GM12864 (cell line): ENCODE measurements at regions not wholly inside any gene's neighbourhood (a gene's known extent, or its start where the extent isn't known, plus 50 kb on each side); places are given as distances from the start of the nearest gene placed in this dataset.

Experiments
- DNase-seq: peaks from one replicate; pipeline ENCODE4 v3.0.0-alpha.2; 2011; ENCODE audit warnings: low read depth
- H3K4me3 ChIP-seq: 2 replicates; pipeline ENCODE4 v1.5.1; 2011; ENCODE audit warnings: mild to moderate bottlenecking, low read depth, low read length, control low read depth
- TF ChIP-seq, protein P1 (sequence below): IDR thresholded peaks from 2 replicates; pipeline ENCODE4 v1.5.1; 2011; ENCODE audit warnings: low read depth, mild to moderate bottlenecking, moderate library complexity, low read length, control low read depth, inconsistent platforms; ENCODE audit errors: missing control alignments

DNA sequence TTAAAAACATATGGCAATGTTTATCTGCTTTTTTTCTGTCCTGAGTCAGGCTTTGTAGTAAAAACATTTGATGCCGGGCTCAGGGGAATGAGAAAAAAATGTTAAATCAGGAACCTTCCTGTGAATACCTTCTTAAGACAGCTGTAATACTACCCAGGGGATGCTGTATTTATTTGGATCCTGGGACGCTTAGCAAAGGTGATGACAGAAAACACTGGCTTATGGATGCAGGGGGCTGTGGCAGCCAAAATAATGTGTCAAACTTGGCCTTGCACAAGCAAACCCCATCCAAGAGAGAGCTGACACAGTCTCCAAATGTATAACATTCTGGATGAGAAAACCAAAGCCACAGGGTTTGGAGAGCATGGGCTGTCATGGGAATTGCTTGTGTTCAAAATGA, 438.2 kb upstream of the PROK2 start:
- H3K4me3 ChIP-seq: no peak overlapping the region
- TF ChIP-seq, protein P1, sequence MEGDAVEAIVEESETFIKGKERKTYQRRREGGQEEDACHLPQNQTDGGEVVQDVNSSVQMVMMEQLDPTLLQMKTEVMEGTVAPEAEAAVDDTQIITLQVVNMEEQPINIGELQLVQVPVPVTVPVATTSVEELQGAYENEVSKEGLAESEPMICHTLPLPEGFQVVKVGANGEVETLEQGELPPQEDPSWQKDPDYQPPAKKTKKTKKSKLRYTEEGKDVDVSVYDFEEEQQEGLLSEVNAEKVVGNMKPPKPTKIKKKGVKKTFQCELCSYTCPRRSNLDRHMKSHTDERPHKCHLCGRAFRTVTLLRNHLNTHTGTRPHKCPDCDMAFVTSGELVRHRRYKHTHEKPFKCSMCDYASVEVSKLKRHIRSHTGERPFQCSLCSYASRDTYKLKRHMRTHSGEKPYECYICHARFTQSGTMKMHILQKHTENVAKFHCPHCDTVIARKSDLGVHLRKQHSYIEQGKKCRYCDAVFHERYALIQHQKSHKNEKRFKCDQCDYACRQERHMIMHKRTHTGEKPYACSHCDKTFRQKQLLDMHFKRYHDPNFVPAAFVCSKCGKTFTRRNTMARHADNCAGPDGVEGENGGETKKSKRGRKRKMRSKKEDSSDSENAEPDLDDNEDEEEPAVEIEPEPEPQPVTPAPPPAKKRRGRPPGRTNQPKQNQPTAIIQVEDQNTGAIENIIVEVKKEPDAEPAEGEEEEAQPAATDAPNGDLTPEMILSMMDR: no peak
- no peak for DNase-seq

DNA sequence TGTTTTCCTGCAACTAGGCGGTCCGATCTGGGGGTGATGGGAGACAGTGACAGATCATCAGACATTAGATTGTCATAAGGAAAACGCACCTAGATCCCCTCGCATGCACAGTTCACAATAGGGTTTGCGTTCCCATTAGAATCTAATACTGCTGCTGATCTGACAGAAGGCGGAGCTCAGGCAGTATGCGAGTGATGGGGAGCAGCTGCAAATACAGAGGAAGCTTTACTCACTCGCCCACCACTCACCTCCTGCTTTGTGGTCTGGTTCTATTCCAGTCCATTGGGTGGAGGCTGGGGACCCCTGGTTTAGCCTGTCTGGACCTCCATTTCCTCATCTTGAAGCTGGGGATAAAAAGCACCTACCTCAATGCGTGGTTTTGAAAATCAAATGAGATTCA, 437.5 kb upstream of the PROK2 start:
- no peak overlapping the region for H3K4me3 ChIP-seq
- no peak for DNase-seq
- TF ChIP-seq, protein P1: no peak

DNA sequence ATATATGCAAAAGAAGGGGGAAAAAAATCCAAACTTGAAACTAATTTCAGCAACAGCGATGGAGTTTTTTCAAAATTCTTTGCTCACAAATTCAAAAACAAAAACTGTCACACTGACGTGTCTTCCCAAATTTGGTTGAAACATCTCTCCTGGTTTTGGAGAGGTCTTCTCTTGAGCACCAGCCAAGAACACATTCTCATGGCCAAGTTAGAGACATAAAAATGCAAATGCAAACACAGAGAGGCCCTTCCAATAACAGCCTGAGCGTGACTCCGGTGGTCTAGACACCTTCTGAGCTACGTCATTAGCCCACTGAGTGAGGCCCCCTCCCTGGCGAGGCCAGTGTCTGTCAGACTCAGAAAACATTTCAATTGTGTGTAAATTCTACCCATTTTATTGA, 436.0 kb upstream of the PROK2 start:
- DNase-seq: no peak

DNA sequence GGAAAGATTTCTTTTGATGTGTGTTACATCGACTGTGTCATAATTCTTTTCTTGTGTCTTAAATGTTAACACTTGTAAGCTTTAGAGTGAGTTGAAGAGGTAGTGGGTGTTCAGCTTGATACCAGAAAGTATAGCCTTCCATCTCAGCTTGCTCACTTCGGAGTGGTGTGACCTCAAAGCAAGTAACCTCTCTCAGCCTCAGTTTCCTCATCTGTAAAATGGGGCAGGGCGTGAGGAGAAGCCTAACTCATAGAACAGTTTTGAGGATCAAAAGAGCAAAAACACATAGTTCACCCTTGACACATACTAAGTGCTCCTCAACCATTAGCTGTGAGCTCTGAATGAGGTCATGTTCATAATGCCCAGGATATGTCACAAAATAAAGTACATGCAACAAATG, 434.8 kb upstream of the PROK2 start:
- no peak overlapping the region for H3K4me3 ChIP-seq
- no peak for DNase-seq
- TF ChIP-seq, protein P1: no peak

More for the DNA sequence above, 436.0 kb upstream of the PROK2 start:
- TF ChIP-seq, protein P1: no peak
- no peak overlapping the region for H3K4me3 ChIP-seq

DNA sequence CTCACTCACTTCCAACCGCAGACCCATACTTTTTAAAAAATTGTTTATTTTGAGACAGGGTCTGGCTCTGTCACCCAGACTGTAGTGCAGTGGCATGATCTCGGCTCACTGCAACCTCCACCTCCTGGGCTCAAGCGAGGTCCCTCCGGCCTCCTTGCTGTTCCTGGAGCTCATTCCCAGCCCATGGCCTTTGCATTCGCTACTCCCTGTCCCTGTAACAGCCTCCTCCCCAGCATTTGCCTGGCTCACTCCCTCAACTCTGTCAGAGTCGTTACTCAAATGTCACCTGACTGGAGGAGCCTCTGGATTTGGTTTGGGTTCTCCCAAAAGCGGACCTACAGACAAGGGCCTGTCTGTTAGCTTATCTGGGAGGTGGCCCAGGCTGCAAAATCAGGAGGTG, 432.6 kb upstream of the PROK2 start:
- H3K4me3 ChIP-seq: no peak overlapping the region
- no peak for DNase-seq
- TF ChIP-seq, protein P1: no peak

DNA sequence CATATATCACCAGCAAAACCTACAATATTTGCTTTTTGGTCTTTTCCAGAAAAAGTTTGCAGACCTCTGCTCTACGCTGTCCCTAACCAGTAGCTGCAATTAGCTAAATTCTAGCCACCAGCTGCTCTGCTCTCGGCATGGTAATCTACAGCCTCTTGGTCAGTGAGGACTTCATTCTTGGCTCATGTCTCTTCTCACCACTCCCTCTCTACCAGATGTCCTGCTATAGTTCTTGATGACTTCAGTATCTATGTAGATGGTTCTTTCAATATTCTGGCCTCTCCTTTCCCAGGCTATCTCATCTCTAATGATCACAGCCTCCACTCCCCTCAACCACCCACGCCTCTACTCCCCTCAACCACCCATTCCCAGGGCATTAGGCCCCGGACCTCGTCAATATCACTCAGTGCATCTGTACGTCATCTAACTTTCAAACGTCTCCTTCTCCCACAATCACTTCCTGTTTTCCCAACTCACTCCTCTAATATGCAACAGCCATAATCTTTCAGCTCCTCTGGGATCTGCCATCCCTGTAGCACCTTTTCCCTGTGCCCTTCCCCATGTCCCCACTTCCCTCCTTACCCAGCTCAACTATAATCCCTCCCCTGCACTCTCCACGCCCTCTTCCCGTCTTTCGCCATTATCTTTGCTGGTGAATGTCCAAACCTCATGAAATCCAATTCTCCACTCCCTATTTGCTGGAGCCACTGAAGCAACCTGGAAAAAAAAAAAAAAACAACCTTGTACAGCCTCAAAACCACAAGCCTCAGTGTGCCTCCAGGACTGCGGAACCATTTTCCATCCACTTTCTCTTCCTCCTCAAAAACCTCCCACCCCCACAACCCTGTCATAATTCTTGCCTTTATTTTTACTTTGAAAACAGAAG, 429.4 kb upstream of the PROK2 start:
- no peak for DNase-seq
- no peak overlapping the region for H3K4me3 ChIP-seq
- TF ChIP-seq, protein P1: no peak
